ENCODE measurements at regions not wholly inside any gene's neighbourhood (a gene's known extent, or its start where the extent isn't known, plus 50 kb on each side); places are given as distances from the start of the nearest gene placed in this dataset.

- H3K79me1 ChIP-seq (ENCODE audit: low read depth, low read length) = no peaks in the 10 kb centered on the region
- no peaks in the 10 kb centered on the region for H3K27me3 ChIP-seq (ENCODE audit: control insufficient read depth in 3 of 3, insufficient read depth in 3 of 3, low read depth in 1 of 3, low read length in 3 of 3)
- H2BK15ac ChIP-seq (ENCODE audit: low read length) = no peak overlapping the region
- H2BK12ac ChIP-seq (ENCODE audit: low read length) = no peak overlapping the region
- H2AFZ ChIP-seq (ENCODE audit: low read length) = no peak overlapping the region
- no peak overlapping the region for H3K27ac ChIP-seq (replicated peaks; ENCODE audit: low read length)
- H2BK120ac ChIP-seq (ENCODE audit: low read depth, low read length) = no peak overlapping the region
- no peak overlapping the region for H4K8ac ChIP-seq (ENCODE audit: low read depth, low read length)
- H3K18ac ChIP-seq (ENCODE audit: low read length) = no peak overlapping the region
- H3K9ac ChIP-seq (ENCODE audit: low read depth, low read length, poor library complexity) = no peak overlapping the region
- no peak overlapping the region for H2BK5ac ChIP-seq (ENCODE audit: low read length)
- H3K4me1 ChIP-seq (ENCODE audit: control insufficient read depth in 2 of 2, insufficient read depth in 1 of 2, low read depth in 1 of 2, low read length in 2 of 2) = peaks cover 0 to 5% of the 10 kb centered on the region in 2 donors
- no CpG with 5 or more reads among the region's 1 CpG for WGBS, 2 donors (ENCODE audit: extremely low coverage in 2 of 2, insufficient read length in 2 of 2, insufficient replicate concordance in 1 of 2)
- H3K4ac ChIP-seq (ENCODE audit: low read length) = no peak overlapping the region
- H3K4me2 ChIP-seq (ENCODE audit: insufficient read depth, low read length, poor library complexity, severe bottlenecking) = no peak overlapping the region
- H2AK5ac ChIP-seq (ENCODE audit: low read depth, low read length) = no peak overlapping the region
- H4K91ac ChIP-seq (ENCODE audit: low read depth, low read length, poor library complexity) = no peak overlapping the region
- no peak overlapping the region for H3K4me3 ChIP-seq (ENCODE audit: low read length in 2 of 2)
- H3K23ac ChIP-seq (ENCODE audit: low read depth, low read length, poor library complexity) = no peak overlapping the region
- no peak for DNase-seq (ENCODE audit: low spot score)
- no peaks in the 10 kb centered on the region for H3K36me3 ChIP-seq (replicated peaks in 1 of 2; ENCODE audit: control insufficient read depth in 2 of 2, insufficient read depth in 2 of 2, low read length in 2 of 2)
- no peak overlapping the region for H3K14ac ChIP-seq (ENCODE audit: low read length)
- no peaks in the 10 kb centered on the region for H3K9me3 ChIP-seq (replicated peaks in 1 of 2; ENCODE audit: control insufficient read depth in 2 of 2, insufficient read depth in 1 of 2, low read depth in 1 of 2, low read length in 2 of 2)
Observed at GRCh38 chr5:66340786-66341185, 196.7 kb downstream of the SREK1 start.

GRCh38 chr5:66342341-66342880 is 198.3 kb downstream of the SREK1 start:
- H3K18ac ChIP-seq (ENCODE audit: low read length) = no peak overlapping the region
- H3K9ac ChIP-seq (ENCODE audit: low read depth, low read length, poor library complexity) = no peak overlapping the region
- H2BK120ac ChIP-seq (ENCODE audit: low read depth, low read length) = no peak overlapping the region
- peaks cover 0 to 3% (median 0%) of the 10 kb centered on the region in 3 experiments for H3K27me3 ChIP-seq (ENCODE audit: control insufficient read depth in 3 of 3, insufficient read depth in 3 of 3, low read depth in 1 of 3, low read length in 3 of 3)
- H2AFZ ChIP-seq (ENCODE audit: low read length) = no peak overlapping the region
- H3K23ac ChIP-seq (ENCODE audit: low read depth, low read length, poor library complexity) = no peak overlapping the region
- H3K9me3 ChIP-seq (replicated peaks in 1 of 2; ENCODE audit: control insufficient read depth in 2 of 2, insufficient read depth in 1 of 2, low read depth in 1 of 2, low read length in 2 of 2) = no peaks in the 10 kb centered on the region
- peaks cover 0 to 5% of the 10 kb centered on the region in 2 donors for H3K4me1 ChIP-seq (ENCODE audit: control insufficient read depth in 2 of 2, insufficient read depth in 1 of 2, low read depth in 1 of 2, low read length in 2 of 2)
- H4K8ac ChIP-seq (ENCODE audit: low read depth, low read length) = no peak overlapping the region
- H2BK5ac ChIP-seq (ENCODE audit: low read length) = no peak overlapping the region
- no peak overlapping the region for H3K4me2 ChIP-seq (ENCODE audit: insufficient read depth, low read length, poor library complexity, severe bottlenecking)
- H2AK5ac ChIP-seq (ENCODE audit: low read depth, low read length) = no peak overlapping the region
- no peaks in the 10 kb centered on the region for H3K79me1 ChIP-seq (ENCODE audit: low read depth, low read length)
- no peaks in the 10 kb centered on the region for H3K36me3 ChIP-seq (replicated peaks in 1 of 2; ENCODE audit: control insufficient read depth in 2 of 2, insufficient read depth in 2 of 2, low read length in 2 of 2)
- H4K91ac ChIP-seq (ENCODE audit: low read depth, low read length, poor library complexity) = no peak overlapping the region
- no peak overlapping the region for H3K4me3 ChIP-seq (ENCODE audit: low read length in 2 of 2)
- no peak overlapping the region for H2BK12ac ChIP-seq (ENCODE audit: low read length)
- no peak for DNase-seq (ENCODE audit: low spot score)
- H3K27ac ChIP-seq (replicated peaks; ENCODE audit: low read length) = no peak overlapping the region
- H3K14ac ChIP-seq (ENCODE audit: low read length) = no peak overlapping the region
- H3K4ac ChIP-seq (ENCODE audit: low read length) = no peak overlapping the region
- H2BK15ac ChIP-seq (ENCODE audit: low read length) = no peak overlapping the region

GRCh38 chr5:66343370-66344071 is 199.4 kb downstream of the SREK1 start:
- Histone ChIP-seq H2AK5ac (ENCODE audit: low read depth, low read length) (no peak overlapping the region), H3K14ac (ENCODE audit: low read length) (no peak overlapping the region), H2BK15ac (ENCODE audit: low read length) (no peak overlapping the region), H3K4me3 (ENCODE audit: low read length in 2 of 2) (no peak overlapping the region), H4K91ac (ENCODE audit: low read depth, low read length, poor library complexity) (no peak overlapping the region), H3K4me2 (ENCODE audit: insufficient read depth, low read length, poor library complexity, severe bottlenecking) (no peak overlapping the region), H3K4me1 (ENCODE audit: control insufficient read depth in 2 of 2, insufficient read depth in 1 of 2, low read depth in 1 of 2, low read length in 2 of 2) (no peaks in the 10 kb centered on the region), H3K18ac (ENCODE audit: low read length) (no peak overlapping the region), H2BK12ac (ENCODE audit: low read length) (no peak overlapping the region), H4K8ac (ENCODE audit: low read depth, low read length) (no peak overlapping the region), H2AFZ (ENCODE audit: low read length) (no peak overlapping the region), H3K27me3 (ENCODE audit: control insufficient read depth in 3 of 3, insufficient read depth in 3 of 3, low read depth in 1 of 3, low read length in 3 of 3) (peaks cover 0 to 5% (median 0%) of the 10 kb centered on the region in 3 experiments), H3K79me1 (ENCODE audit: low read depth, low read length) (no peaks in the 10 kb centered on the region), H3K4ac (ENCODE audit: low read length) (no peak overlapping the region), H2BK5ac (ENCODE audit: low read length) (no peak overlapping the region), H3K36me3 (replicated peaks in 1 of 2; ENCODE audit: control insufficient read depth in 2 of 2, insufficient read depth in 2 of 2, low read length in 2 of 2) (no peaks in the 10 kb centered on the region), H3K9me3 (replicated peaks in 1 of 2; ENCODE audit: control insufficient read depth in 2 of 2, insufficient read depth in 1 of 2, low read depth in 1 of 2, low read length in 2 of 2) (no peaks in the 10 kb centered on the region), H3K27ac (replicated peaks; ENCODE audit: low read length) (no peak overlapping the region), H3K23ac (ENCODE audit: low read depth, low read length, poor library complexity) (no peak overlapping the region), H3K9ac (ENCODE audit: low read depth, low read length, poor library complexity) (no peak overlapping the region), H2BK120ac (ENCODE audit: low read depth, low read length) (no peak overlapping the region)
- WGBS, 2 donors (ENCODE audit: extremely low coverage in 2 of 2, insufficient read length in 2 of 2, insufficient replicate concordance in 1 of 2) = no CpG with 5 or more reads among the region's 5 CpGs
- no peak for DNase-seq (ENCODE audit: low spot score)

GRCh38 chr5:66344544-66344943 is 200.4 kb downstream of the SREK1 start:
- H3K36me3 ChIP-seq (replicated peaks in 1 of 2; ENCODE audit: control insufficient read depth in 2 of 2, insufficient read depth in 2 of 2, low read length in 2 of 2) = no peaks in the 10 kb centered on the region

More at GRCh38 chr5:66344544-66344943, 200.4 kb downstream of the SREK1 start:
- H2AK5ac ChIP-seq (ENCODE audit: low read depth, low read length) = no peak overlapping the region
- no CpG with 5 or more reads among the region's 1 CpG for WGBS, 2 donors (ENCODE audit: extremely low coverage in 2 of 2, insufficient read length in 2 of 2, insufficient replicate concordance in 1 of 2)
- no peak overlapping the region for H3K4ac ChIP-seq (ENCODE audit: low read length)
- DNase-seq (ENCODE audit: low spot score) = no peak
- no peak overlapping the region for H2BK5ac ChIP-seq (ENCODE audit: low read length)
- H4K8ac ChIP-seq (ENCODE audit: low read depth, low read length) = no peak overlapping the region
- no peak overlapping the region for H4K91ac ChIP-seq (ENCODE audit: low read depth, low read length, poor library complexity)
- H3K4me1 ChIP-seq (ENCODE audit: control insufficient read depth in 2 of 2, insufficient read depth in 1 of 2, low read depth in 1 of 2, low read length in 2 of 2) = no peaks in the 10 kb centered on the region
- no peak overlapping the region for H3K23ac ChIP-seq (ENCODE audit: low read depth, low read length, poor library complexity)
- no peak overlapping the region for H2AFZ ChIP-seq (ENCODE audit: low read length)
- H3K27me3 ChIP-seq (ENCODE audit: control insufficient read depth in 3 of 3, insufficient read depth in 3 of 3, low read depth in 1 of 3, low read length in 3 of 3) = peaks cover 0 to 5% (median 0%) of the 10 kb centered on the region in 3 experiments
- no peak overlapping the region for H3K14ac ChIP-seq (ENCODE audit: low read length)
- H2BK12ac ChIP-seq (ENCODE audit: low read length) = no peak overlapping the region
- no peak overlapping the region for H3K9ac ChIP-seq (ENCODE audit: low read depth, low read length, poor library complexity)
- no peak overlapping the region for H3K18ac ChIP-seq (ENCODE audit: low read length)
- H3K9me3 ChIP-seq (replicated peaks in 1 of 2; ENCODE audit: control insufficient read depth in 2 of 2, insufficient read depth in 1 of 2, low read depth in 1 of 2, low read length in 2 of 2) = no peaks in the 10 kb centered on the region
- H3K27ac ChIP-seq (replicated peaks; ENCODE audit: low read length) = no peak overlapping the region
- H3K4me3 ChIP-seq (ENCODE audit: low read length in 2 of 2) = no peak overlapping the region
- H3K79me1 ChIP-seq (ENCODE audit: low read depth, low read length) = no peaks in the 10 kb centered on the region
- no peak overlapping the region for H2BK120ac ChIP-seq (ENCODE audit: low read depth, low read length)
- H2BK15ac ChIP-seq (ENCODE audit: low read length) = no peak overlapping the region
- H3K4me2 ChIP-seq (ENCODE audit: insufficient read depth, low read length, poor library complexity, severe bottlenecking) = no peak overlapping the region

Measured in neuronal stem cell (in vitro differentiated cells).